HG03045 (cell line): ENCODE measurements at regions not wholly inside any gene's neighbourhood (a gene's known extent, or its start where the extent isn't known, plus 50 kb on each side); places are given as distances from the start of the nearest gene placed in this dataset.

Source experiments
- ATAC-seq: cut with Tn5 transposase; IDR thresholded peaks from one replicate; pipeline ENCODE4 v1.9.1; 2021; ENCODE audit warnings: mild to moderate bottlenecking, moderate library complexity; ENCODE audit not compliant: unreplicated experiment

GRCh38 chr1:88169939-88170338, 514.1 kb upstream of the PKN2 start:
- no peak for ATAC-seq

- ATAC-seq, result no peak
These were observed 508.9 kb upstream of the PKN2 start for GRCh38 chr1:88175120-88175630.

DNA sequence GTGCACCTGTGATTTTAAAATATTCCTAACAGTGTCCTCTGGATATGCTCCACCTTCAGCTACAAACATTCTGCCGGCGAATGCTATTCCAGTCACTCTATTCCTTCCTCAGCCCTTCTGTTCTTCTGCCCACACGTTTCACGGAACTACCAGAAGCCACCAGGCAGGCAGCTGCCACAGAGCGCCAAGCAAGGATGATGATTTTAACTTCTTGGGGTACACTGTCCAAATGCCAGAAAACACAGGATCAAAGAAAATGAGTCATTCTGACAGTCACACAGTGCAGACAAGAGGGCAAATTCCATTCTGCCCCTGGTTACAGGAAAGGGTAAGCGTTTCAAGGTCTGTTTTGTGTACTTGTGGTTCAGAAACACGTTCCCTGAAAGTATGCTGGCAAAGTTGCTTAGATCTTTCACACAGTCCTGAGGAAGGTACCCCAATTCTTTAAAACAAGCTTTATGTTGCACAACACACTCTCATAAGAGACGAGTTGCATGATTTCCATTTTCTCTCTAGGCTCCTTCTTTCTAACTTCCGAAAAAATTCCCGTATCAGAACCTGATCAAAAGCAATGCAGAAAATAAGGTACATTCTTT, 508.3 kb upstream of the PKN2 start:
- no peak for ATAC-seq

DNA sequence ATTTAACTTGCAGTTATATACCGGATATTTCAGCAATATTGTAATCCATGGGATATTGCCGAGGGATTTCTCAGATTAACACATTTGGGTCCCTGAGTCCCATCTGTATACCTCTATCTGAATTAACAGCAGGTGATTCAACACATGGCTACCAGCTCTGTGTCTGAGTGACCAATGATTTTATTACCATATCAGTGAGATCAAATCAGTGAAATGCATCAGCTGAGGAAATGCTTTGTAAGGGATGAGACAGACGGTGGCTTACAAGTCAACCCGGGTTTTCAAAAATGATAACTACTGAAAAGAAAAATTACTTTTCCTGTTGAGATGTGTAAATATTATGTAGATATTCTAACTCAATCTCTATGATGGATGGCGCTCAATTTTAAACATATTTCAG, 504.1 kb upstream of the PKN2 start:
- no peak for ATAC-seq

DNA sequence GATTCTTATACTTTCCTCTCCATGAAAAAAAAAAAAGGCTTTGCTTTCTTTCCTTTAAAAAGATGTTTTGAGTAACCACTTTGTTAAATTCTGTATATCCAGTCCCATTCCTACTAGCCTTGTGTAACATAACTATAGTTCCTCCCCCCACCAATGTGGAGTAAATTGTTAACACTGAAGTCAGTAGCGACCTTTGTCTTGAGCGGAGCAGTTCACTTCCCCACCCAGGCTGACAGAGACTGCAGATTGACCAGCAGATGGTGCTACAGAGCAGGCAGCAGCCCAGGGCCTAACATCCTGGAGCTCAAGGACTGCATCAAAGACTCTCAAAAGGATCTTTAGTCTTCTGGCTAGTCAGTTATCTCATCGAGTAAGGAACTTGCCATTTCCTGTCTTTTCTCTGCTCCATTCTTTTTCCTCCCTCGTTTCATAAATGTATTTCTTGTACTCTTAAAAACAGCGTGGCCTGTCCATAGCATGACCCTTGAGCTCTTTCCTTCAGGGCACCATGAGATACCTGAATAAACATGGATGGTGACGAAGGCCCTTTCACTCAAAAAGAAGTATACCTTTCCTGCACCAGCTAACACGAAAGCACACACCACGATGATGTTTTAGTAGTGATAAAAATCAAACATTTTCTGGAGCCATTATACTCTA, 503.5 kb upstream of the PKN2 start:
- ATAC-seq, result peak; percentile 96

- ATAC-seq, result no peak
These were observed 497.2 kb upstream of the PKN2 start for GRCh38 chr1:88186911-88187310.

GRCh38 chr1:88188038-88188437, 496.0 kb upstream of the PKN2 start:
- ATAC-seq, result no peak

GRCh38 chr1:88189525-88189924, 494.5 kb upstream of the PKN2 start:
- ATAC-seq, result no peak

DNA sequence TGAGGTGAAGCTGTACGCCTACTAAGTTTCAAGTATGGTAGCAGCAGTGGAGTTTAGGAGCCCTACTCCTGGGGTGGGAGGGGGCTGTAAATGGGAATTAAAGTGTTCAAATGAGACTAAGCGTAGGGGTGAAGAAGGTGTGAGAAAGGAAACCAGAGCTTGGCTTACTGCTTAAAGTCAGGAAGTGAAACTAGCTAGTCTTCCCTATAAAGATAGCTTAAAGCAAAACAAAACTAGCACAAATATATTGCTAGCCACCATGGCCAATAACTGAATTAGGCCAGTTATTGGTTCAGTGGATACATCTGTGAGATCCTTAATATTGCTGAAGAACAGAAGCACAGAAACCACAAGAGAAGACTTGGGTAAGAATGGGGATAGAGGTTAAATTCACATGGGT, 492.2 kb upstream of the PKN2 start:
- peak; percentile 81 for ATAC-seq

DNA sequence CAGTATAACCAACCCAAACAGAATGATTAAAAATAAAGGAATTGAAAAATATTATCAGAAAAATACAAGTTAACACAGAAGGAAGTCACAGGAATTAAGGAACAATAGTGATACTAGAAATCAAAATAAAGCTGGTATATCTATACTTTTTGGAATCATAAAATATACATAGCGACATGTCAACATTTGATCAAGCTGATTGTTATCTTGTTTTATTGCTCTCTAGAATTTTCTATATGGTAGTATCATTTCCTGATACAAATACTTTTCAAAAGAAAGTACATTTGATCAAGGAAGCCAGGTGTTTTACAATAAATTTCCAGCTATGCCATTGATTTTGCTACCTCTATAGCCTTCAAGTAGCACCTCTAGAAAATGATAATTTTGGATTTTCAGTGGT, 489.5 kb upstream of the PKN2 start:
- no peak for ATAC-seq

- no peak for ATAC-seq
These were observed 483.5 kb upstream of the PKN2 start for GRCh38 chr1:88200545-88200944.

DNA sequence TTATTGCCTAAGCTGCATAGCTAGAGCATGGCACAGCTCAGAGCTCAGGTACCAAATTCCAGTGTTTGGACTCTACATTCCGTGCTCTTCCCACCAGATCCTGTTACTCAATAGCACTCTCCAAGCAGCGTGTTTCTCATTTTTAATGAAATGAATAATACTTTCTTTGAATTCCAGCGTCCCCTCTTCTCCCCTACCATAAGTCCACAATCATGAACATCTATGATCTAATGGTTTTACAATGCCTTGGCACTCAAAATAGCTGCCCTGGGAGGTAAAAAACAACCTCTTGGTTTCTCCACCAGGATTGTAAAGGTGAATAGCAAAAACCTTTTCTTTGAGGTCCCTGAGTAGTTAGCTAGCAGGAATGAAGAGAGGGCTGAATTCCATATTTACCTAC, 480.0 kb upstream of the PKN2 start:
- ATAC-seq, result no peak

DNA sequence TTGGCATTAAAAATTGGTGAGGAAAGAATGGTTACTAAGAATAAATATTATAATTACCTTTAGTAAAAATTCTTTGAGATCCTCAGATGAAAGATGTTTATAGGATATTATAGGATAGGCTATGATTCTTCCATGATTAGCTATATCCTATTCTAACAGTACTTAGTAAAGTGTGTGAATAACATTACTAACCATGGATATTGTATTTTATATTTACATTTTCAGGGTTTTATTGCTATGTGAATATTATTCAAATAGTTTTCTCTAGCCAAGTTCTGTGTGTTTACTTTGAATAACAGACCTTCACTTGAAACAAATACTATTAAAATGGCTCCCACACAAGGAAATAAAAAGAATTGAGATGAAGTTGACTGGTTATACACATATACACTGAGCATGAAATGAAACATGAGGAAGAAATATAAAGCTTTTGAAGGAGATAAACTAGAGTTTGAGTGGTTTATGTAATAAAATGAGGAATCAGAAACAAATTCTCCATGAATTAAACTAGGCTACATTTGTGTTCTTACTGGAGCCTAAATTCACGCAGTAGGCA, 479.4 kb upstream of the PKN2 start:
- no peak for ATAC-seq

DNA sequence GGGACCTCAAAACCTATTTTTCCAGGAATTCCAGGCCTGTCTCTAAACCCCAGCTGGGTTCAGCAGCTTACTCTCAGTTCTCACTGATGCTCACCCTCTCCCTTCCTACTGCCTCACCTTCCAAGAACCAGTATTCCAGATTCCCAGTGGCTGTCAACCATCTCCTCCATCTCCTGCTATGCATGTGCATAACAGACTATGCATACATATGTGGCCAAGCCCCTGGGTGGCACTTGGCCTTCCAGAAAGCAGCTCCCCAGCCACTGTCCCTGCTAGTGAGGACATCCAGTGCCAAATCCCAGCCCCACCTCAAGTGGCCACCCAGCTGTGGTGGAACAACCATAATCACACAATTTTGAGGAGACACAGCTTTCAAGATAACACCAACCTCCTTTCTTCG, 475.7 kb upstream of the PKN2 start:
- no peak for ATAC-seq

GRCh38 chr1:88210103-88210787, 473.8 kb upstream of the PKN2 start:
- no peak for ATAC-seq

- ATAC-seq, result no peak
These were observed 467.6 kb upstream of the PKN2 start for GRCh38 chr1:88216441-88216840.

DNA sequence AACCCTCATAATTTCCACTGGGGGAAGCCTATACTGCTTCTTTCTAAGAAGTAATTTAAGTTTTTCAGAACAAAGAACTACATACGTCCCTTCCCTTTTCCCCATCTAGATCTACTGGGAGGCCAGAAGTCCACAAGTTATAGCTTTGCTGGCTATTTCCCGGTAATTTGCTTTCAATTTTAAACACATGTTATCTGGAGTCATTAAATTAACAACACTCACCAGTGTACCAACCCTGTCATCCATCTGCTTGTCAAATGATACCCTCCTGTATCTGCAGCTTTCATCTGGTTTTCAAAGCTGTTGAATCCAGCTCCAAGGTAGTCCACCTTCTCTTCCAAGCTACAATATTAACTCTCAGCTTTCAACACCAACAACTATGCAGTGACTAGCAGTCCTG, 466.7 kb upstream of the PKN2 start:
- ATAC-seq, result no peak

DNA sequence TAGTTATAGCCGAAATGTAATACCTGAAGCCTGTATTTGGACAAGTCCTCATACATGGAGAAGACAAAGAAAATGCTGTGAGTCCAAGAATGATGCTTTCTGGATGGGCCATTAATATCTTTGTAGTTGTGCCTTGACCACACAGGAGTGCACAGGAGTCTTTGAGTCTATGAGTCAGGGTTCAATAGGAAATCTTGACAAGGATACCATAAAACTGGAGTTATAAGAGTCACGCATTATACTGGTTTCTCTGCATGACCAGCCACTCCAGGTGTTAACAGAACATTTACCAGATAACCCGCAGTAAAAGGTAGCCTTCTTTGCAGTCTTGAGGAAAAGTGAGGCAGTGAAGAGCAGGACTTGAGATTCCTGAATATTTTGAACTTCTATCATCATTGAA, 464.6 kb upstream of the PKN2 start:
- ATAC-seq, result no peak

DNA sequence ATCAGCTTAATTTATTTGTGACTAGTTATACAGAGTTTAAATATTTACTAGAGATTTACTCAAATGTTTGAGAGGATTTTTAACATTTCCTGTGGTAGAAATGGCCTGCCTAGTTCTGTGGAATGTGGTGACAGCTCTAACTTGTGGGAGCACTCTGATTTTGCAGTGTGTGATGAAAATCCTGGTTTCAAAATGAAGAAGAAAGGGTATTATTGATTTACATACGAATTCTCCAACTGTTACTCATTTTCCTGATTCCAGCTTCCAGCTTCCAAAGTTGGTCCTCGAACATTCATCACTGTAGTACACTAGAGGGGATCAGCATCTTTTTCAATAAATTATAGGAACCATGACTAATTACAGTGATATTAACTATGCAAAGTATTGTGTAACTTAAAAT, 462.7 kb upstream of the PKN2 start:
- no peak for ATAC-seq

- no peak for ATAC-seq
These were observed 459.2 kb upstream of the PKN2 start for GRCh38 chr1:88224906-88225305.

DNA sequence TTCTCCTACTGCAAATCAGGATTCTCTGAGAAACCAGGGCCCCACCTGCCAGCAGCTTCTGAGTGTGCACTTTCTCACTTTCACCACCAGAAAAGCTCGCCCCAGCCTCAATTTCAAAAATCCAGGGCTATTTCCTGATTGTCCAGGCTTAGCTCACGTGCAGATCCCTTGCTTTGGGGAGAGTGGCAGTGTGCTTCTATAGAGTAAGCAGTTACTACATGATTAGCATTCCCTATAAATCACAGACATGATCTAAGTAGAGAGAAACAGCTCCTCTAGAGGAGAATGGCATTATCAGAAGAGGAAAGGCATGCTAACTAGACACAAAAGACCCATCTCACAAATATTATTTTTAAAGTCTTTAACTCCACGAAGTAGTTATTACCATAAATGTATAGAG, 456.0 kb upstream of the PKN2 start:
- no peak for ATAC-seq

DNA sequence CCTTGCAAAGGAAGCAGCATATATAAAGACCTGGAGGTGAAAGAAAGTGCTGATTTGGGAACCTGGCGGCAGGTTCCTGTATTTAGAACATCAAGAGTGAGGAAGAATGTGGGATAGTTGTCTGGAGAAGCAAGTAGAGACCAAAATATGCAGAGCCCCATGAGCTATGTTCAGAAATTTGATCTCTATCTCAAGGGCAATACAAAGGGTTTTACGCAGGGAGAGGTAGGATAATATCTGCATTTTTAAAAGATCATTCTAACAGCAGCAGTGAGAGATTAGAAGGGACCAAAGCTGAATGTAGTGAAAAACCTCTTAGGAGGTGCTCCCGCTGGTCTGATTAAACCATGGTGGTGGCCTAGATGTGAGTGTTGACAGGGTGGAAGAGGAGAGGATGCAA, 453.9 kb upstream of the PKN2 start:
- no peak for ATAC-seq
